Fibroblast of mammary gland (primary cell): ENCODE measurements at regions not wholly inside any gene's neighbourhood (a gene's known extent, or its start where the extent isn't known, plus 50 kb on each side); places are given as distances from the start of the nearest gene placed in this dataset.

Experiments
- DNase-seq: peaks from one replicate; pipeline ENCODE4 v3.0.0-alpha.2; 2010; ENCODE audit warnings: low read depth
- H3K4me3 ChIP-seq: 2 replicates; pipeline ENCODE4 v1.5.1; 2011; ENCODE audit warnings: low read depth, mild to moderate bottlenecking, low read length, moderate library complexity; ENCODE audit not compliant: control insufficient read depth
- CTCF ChIP-seq: conservative IDR thresholded peaks from 2 replicates; pipeline ENCODE4 v1.5.1; 2011; ENCODE audit warnings: low read depth, low read length, inconsistent platforms; ENCODE audit not compliant: control insufficient read depth, insufficient read depth

DNA sequence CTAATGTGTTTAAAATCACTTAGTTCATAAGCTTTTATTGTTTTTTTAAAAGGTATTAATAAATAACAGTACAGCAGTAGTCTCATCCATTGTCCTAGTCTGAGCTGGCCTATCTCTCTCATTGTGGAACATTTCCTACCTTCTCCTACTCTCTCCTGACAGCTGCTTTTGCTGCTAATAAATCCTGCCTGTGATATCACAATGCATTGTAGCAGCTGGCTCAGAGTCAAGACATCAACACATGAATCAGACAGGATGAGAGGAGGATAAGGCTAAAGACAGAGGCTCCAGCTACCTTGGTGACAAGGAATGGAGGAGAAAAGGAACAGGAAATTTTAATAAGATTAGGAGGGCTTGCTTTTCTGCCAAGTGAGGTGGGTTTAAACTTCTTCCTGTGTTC lies 626.1 kb downstream of the HS3ST4 start:
- TF ChIP-seq CTCF = no peak
- no peak overlapping the region for H3K4me3 ChIP-seq
- no peak for DNase-seq

DNA sequence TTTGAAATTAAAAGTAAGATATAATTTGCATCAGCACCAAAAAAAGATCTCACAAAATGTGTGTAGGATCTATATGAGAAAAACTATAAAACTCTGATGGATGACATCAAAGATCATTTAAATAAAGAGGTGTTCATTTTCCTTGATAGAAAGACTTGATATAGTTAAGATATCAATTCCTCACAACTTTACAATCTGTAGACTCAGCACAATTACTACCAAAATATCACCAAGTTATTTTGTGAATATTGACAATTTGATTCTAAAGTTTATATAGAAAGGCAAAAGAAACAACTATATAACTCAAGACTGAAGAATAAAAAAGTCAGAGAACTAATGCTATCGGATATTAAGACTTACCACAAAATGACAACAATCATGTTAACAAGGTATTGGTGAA lies 638.9 kb downstream of the HS3ST4 start:
- no peak overlapping the region for H3K4me3 ChIP-seq
- TF ChIP-seq CTCF = no peak
- DNase-seq = no peak

DNA sequence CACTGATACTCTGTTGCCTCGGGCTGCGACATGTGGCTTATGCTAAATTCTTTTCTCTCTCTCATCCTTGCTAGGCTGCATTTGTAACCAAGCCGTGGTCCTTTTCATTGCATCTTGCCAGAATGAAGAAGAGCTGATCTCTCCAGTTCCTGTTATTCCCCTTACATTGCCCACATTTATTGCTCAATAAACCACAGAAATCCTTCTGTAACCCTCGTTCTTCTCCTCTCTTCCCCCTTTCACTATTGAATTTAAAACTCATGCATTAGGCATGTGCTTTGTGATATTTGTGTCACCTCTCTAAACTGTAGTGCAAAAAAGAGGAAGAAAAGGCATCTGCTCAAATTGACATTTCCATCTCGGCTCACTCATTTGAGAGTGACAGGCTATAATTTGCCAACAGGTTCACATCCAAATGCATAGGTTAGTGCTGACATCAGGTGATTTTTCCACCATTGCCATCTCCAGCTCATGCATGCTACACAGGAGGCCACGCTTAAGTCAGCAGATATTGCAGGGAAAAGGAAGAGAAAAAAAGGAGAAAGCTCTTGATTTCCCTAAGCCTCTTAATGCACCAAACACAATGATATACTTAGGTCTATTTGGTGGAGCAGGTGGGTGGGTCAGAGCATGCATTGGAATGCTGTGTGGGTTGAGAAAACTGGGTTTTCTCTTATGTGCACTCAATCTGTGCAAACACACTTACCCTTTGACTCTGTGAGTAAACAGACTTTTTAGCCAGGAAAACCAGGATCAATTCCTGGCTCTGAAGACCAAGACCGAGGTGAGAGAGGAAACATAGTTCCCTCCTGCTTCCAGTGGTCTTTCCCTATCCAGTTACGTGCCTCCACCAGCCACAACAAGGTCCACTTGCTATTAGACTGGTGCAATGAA lies 642.7 kb downstream of the HS3ST4 start:
- H3K4me3 ChIP-seq = no peak overlapping the region
- TF ChIP-seq CTCF = no peak
- no peak for DNase-seq

GRCh38 chr16:26335236-26335853 lies 643.6 kb downstream of the HS3ST4 start:
- DNase-seq = no peak
- no peak for TF ChIP-seq CTCF
- H3K4me3 ChIP-seq = no peak overlapping the region

DNA sequence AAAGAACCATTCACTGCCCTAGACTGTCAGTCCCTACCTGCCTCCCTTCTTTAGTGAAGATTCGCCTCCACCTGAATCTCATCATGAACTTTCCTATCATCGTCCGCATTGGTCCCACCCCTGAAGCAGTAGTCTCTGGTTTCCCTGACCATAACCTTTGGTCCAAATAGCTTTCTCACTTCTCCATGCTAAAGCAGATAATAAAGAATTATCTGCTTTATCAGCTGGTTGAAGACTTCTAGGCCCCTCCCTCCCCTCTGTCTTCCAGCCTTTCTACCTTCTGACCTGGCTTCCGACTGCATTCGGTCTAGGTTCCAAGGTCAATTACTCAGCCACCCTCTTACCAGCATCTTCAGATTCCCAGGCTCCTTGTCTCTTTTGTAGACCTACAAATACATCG lies 650.9 kb downstream of the HS3ST4 start:
- TF ChIP-seq CTCF = no peak
- no peak for DNase-seq

DNA sequence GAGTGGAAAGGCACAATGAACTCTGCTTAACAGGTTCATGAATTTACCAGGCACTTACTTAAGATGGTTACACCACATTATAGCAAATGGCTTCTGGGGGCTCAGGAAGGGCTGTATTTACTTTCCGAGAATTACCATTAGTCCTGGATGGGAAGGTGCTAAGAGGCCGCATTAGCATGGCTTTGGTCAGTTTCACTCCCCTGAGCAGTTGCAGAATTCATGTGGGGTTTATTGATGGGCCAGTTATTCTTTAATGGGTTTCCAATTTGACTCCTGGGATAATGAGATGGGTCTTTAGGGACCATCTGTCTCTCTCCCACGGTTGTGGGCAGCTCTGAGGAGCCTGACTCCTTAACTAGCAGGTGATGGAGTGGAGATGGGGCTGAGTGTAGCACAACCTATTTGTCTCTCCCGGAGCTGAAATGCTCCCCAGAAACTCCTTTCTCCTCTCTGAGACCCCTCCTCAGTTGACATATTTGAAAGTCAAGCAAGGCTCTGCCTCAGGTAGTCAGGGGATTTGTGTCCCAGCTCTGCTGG lies 652.5 kb downstream of the HS3ST4 start:
- no peak overlapping the region for H3K4me3 ChIP-seq
- no peak for DNase-seq
- no peak for TF ChIP-seq CTCF

More for the DNA sequence above, 650.9 kb downstream of the HS3ST4 start:
- no peak overlapping the region for H3K4me3 ChIP-seq
